ENCODE measurements at regions not wholly inside any gene's neighbourhood (a gene's known extent, or its start where the extent isn't known, plus 50 kb on each side); places are given as distances from the start of the nearest gene placed in this dataset.

GRCh38 chr6:127406122-127406521 lies 53.1 kb downstream of the KIAA0408 start:
- TF ChIP-seq POLR2A (IDR thresholded peaks at IDR 0.05) (no peak), CTCF (IDR thresholded peaks at IDR 0.05 in 4 of 5, conservative IDR thresholded peaks at IDR 0.05 in 1 of 5) (no peak)

Data from gastrocnemius medialis (tissue), 4 donors.